Endothelial cell of umbilical vein (primary cell): ENCODE measurements at regions not wholly inside any gene's neighbourhood (a gene's known extent, or its start where the extent isn't known, plus 50 kb on each side); places are given as distances from the start of the nearest gene placed in this dataset.

ENCODE experiments used
- POLR2A ChIP-seq: IDR thresholded peaks from 2 replicates; pipeline ENCODE4 v1.6.1; 2012; ENCODE audit warnings: low read depth, mild to moderate bottlenecking, control low read depth, low read length
- TF ChIP-seq, protein P1 (sequence below), 2 donors: IDR thresholded peaks; 1 replicate in 1 of 2; 2 replicates in 1 of 2; pipeline ENCODE4 v1.5.1; 2011; ENCODE audit warnings: low read length in 2 of 2, mild to moderate bottlenecking in 2 of 2, moderate library complexity in 2 of 2, control low read depth in 1 of 2, inconsistent platforms in 1 of 2, low read depth in 1 of 2; ENCODE audit not compliant: insufficient read depth in 1 of 2; ENCODE audit errors: extremely low read depth in 1 of 2

GRCh38 chr2:215881582-215881981 is 131.8 kb downstream of the MREG start:
- TF ChIP-seq, protein P1, sequence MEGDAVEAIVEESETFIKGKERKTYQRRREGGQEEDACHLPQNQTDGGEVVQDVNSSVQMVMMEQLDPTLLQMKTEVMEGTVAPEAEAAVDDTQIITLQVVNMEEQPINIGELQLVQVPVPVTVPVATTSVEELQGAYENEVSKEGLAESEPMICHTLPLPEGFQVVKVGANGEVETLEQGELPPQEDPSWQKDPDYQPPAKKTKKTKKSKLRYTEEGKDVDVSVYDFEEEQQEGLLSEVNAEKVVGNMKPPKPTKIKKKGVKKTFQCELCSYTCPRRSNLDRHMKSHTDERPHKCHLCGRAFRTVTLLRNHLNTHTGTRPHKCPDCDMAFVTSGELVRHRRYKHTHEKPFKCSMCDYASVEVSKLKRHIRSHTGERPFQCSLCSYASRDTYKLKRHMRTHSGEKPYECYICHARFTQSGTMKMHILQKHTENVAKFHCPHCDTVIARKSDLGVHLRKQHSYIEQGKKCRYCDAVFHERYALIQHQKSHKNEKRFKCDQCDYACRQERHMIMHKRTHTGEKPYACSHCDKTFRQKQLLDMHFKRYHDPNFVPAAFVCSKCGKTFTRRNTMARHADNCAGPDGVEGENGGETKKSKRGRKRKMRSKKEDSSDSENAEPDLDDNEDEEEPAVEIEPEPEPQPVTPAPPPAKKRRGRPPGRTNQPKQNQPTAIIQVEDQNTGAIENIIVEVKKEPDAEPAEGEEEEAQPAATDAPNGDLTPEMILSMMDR (IDR thresholded peaks at IDR 0.05; ENCODE audit: extremely low read depth in 1 of 2, insufficient read depth in 1 of 2, low read depth in 1 of 2, low read length in 2 of 2), result no peak
- TF ChIP-seq POLR2A, result no peak
